GM23338 (cell line): ENCODE measurements at regions not wholly inside any gene's neighbourhood (a gene's known extent, or its start where the extent isn't known, plus 50 kb on each side); places are given as distances from the start of the nearest gene placed in this dataset.

Experiments
- ATAC-seq: fragments of 200-7000 bp; cut with Tn5 transposase; 3 replicates; pipeline ENCODE4 v1.9.1; 2020
- DNase-seq: peaks from one replicate; pipeline ENCODE4 v3.0.0-alpha.2; 2015; ENCODE audit warnings: low spot score
- H2AFZ ChIP-seq: fragments of 200-600 bp; sonication (generic); 2 replicates; pipeline ENCODE4 v1.8.0; 2016; ENCODE audit warnings: antibody characterized with exemption, mild to moderate bottlenecking, moderate library complexity
- H3F3A ChIP-seq: fragments of 200-600 bp; sonication (generic); replicated peaks from 2 replicates; pipeline ENCODE4 v1.8.0; 2017; ENCODE audit warnings: antibody characterized with exemption, mixed run types, low read depth
- H3K27ac ChIP-seq: fragments of 200-600 bp; sonication (generic); 2 replicates; pipeline ENCODE4 v1.6.1; 2016; ENCODE audit warnings: low read depth
- H3K27me3 ChIP-seq: fragments of 200-600 bp; sonication (generic); 2 replicates; pipeline ENCODE4 v1.8.0; 2016; ENCODE audit warnings: mild to moderate bottlenecking, mixed run types, moderate library complexity; ENCODE audit not compliant: insufficient read depth
- H3K36me3 ChIP-seq: fragments of 200-600 bp; sonication (generic); 2 replicates; pipeline ENCODE4 v1.8.0; 2016; ENCODE audit warnings: mild to moderate bottlenecking; ENCODE audit not compliant: insufficient read depth
- H3K4me1 ChIP-seq: fragments of 200-600 bp; sonication (generic); 2 replicates; pipeline ENCODE4 v1.8.0; 2016; ENCODE audit warnings: mild to moderate bottlenecking, moderate library complexity; ENCODE audit not compliant: insufficient read depth
- H3K4me2 ChIP-seq: fragments of 200-600 bp; sonication (generic); 2 replicates; pipeline ENCODE4 v1.7.1; 2017; ENCODE audit warnings: mixed run types
- H3K4me3 ChIP-seq: fragments of 200-600 bp; sonication (generic); 2 replicates; pipeline ENCODE4 v1.6.1; 2016; ENCODE audit warnings: mixed run types
- H3K79me2 ChIP-seq: fragments of 200-600 bp; sonication (generic); replicated peaks from 2 replicates; pipeline ENCODE4 v1.8.0; 2017; ENCODE audit warnings: mild to moderate bottlenecking; ENCODE audit not compliant: insufficient read depth
- H3K9me2 ChIP-seq: fragments of 200-600 bp; sonication (generic); 2 replicates; pipeline ENCODE4 v1.8.0; 2017; ENCODE audit not compliant: insufficient read depth
- H4K20me1 ChIP-seq: fragments of 200-600 bp; sonication (generic); replicated peaks from 2 replicates; pipeline ENCODE4 v1.8.0; 2017; ENCODE audit warnings: mild to moderate bottlenecking; ENCODE audit not compliant: insufficient read depth
- H3K27ac Mint-ChIP-seq: 2 replicates; pipeline ENCODE4 v1.8.0; 2020; ENCODE audit warnings: inconsistent platforms, mild to moderate bottlenecking, moderate library complexity, mixed read lengths
- H3K27me3 Mint-ChIP-seq: 3 replicates; pipeline ENCODE4 v1.8.0; 2022; ENCODE audit warnings: low read depth, mild to moderate bottlenecking, moderate library complexity, mixed read lengths, inconsistent platforms; ENCODE audit not compliant: insufficient read depth, poor library complexity
- H3K36me3 Mint-ChIP-seq: 3 replicates; pipeline ENCODE4 v1.8.0; 2021; ENCODE audit warnings: low read depth, mild to moderate bottlenecking, inconsistent platforms, moderate library complexity, mixed read lengths
- H3K4me1 Mint-ChIP-seq: 3 replicates; pipeline ENCODE4 v1.8.0; 2020; ENCODE audit warnings: mild to moderate bottlenecking, inconsistent platforms, mixed read lengths
- H3K4me3 Mint-ChIP-seq: 3 replicates; pipeline ENCODE4 v1.8.0; 2021; ENCODE audit warnings: moderate library complexity, mild to moderate bottlenecking, inconsistent platforms, mixed read lengths
- H3K9me3 Mint-ChIP-seq: 3 replicates; pipeline ENCODE4 v1.8.0; 2020; ENCODE audit warnings: moderate library complexity, mild to moderate bottlenecking, inconsistent platforms, mixed read lengths
- CTCF ChIP-seq, 2 experiments: fragments of 200-600 bp in 1 of 2; sonication (generic) in 1 of 2; conservative IDR thresholded peaks; 2 replicates each; pipeline versions ENCODE4 v1.5.1 to v1.6.1; 2016 to 2017; ENCODE audit warnings: antibody characterized with exemption in 2 of 2, low read depth in 2 of 2, mild to moderate bottlenecking in 2 of 2, moderate library complexity in 1 of 2
- ETS1 ChIP-seq: IDR thresholded peaks from 2 replicates; pipeline ENCODE4 v1.6.1; 2016; ENCODE audit warnings: antibody characterized with exemption
- EZH2 ChIP-seq: fragments of 200-600 bp; sonication (generic); IDR thresholded peaks from one replicate; pipeline ENCODE4 v1.8.0; 2017; ENCODE audit warnings: antibody characterized with exemption, mild to moderate bottlenecking, low read depth; ENCODE audit not compliant: unreplicated experiment
- POLR2AphosphoS5 ChIP-seq: IDR thresholded peaks from 2 replicates; pipeline ENCODE4 v1.6.1; 2016; ENCODE audit warnings: antibody characterized with exemption, low read depth
- REST ChIP-seq: IDR thresholded peaks from one replicate; pipeline ENCODE4 v1.6.1; 2018; ENCODE audit warnings: antibody characterized with exemption; ENCODE audit not compliant: unreplicated experiment
- ZNF114 ChIP-seq: fragments of 250-450 bp; sonication (Bioruptor Pico); IDR thresholded peaks from 2 replicates; pipeline ENCODE4 v1.5.0; 2020; ENCODE audit warnings: mild to moderate bottlenecking, moderate library complexity
- ZNF331 ChIP-seq: fragments of 250-450 bp; sonication (Bioruptor Pico); IDR thresholded peaks from 2 replicates; pipeline ENCODE4 v1.5.0; 2020; ENCODE audit warnings: low read depth, mild to moderate bottlenecking, moderate library complexity
- ZNF462 ChIP-seq: fragments of 250-450 bp; sonication (Bioruptor Pico); IDR thresholded peaks from 2 replicates; pipeline ENCODE4 v1.5.0; 2020; ENCODE audit warnings: mild to moderate bottlenecking, moderate library complexity

- DNase-seq, result no peak
- ATAC-seq, result no peak
- Histone ChIP-seq H3K9me2 (no peaks in the 10 kb centered on the region), H3K27ac (no peak overlapping the region), H3F3A (no peaks in the 10 kb centered on the region), H3K4me1 (no peaks in the 10 kb centered on the region), H3K79me2 (no peaks in the 10 kb centered on the region), H3K4me3 (no peak overlapping the region), H4K20me1 (no peaks in the 10 kb centered on the region), H3K27me3 (no peaks in the 10 kb centered on the region), H2AFZ (no peak overlapping the region), H3K36me3 (no peaks in the 10 kb centered on the region), H3K4me2 (no peak overlapping the region)
- H3K4me1 Mint-ChIP-seq, result no peaks in the 10 kb centered on the region
- no peaks in the 10 kb centered on the region; the same call in 2 of the 3 replicates for H3K9me3 Mint-ChIP-seq
- no peaks in the 10 kb centered on the region for H3K36me3 Mint-ChIP-seq
- TF ChIP-seq ETS1, result no peak
- no peak for TF ChIP-seq CTCF (conservative IDR thresholded peaks at IDR 0.05; ENCODE audit: low read depth in 2 of 2)
- TF ChIP-seq ZNF331 (CRISPR knock-in tag), result no peak
- no peak for TF ChIP-seq REST
- TF ChIP-seq EZH2, result no peak
- no peak for TF ChIP-seq ZNF114
- TF ChIP-seq POLR2AphosphoS5, result no peak
- TF ChIP-seq ZNF462 (CRISPR knock-in tag), result no peak
- H3K27me3 Mint-ChIP-seq, result peaks cover 6% of the 10 kb centered on the region
- no peak overlapping the region for H3K4me3 Mint-ChIP-seq
- no peak overlapping the region for H3K27ac Mint-ChIP-seq
Measured at GRCh38 chr13:47129461-47129860, 232.6 kb upstream of the HTR2A start.
